KMS-11 (cell line): ENCODE measurements at regions not wholly inside any gene's neighbourhood (a gene's known extent, or its start where the extent isn't known, plus 50 kb on each side); places are given as distances from the start of the nearest gene placed in this dataset.
"Not testable (repeated sequence)": the region's sequence is repeated elsewhere in the genome, so short reads cannot be mapped to it uniquely, and the experiment has no call there.

ENCODE experiments used
- H2AFZ ChIP-seq: fragments of 200-600 bp; sonication (generic); 2 replicates; pipeline ENCODE4 v1.6.1; 2016; ENCODE audit warnings: antibody characterized with exemption, mixed run types, low read depth
- H3K27ac ChIP-seq: fragments of 200-600 bp; sonication (generic); 2 replicates; pipeline ENCODE4 v1.6.1; 2016; ENCODE audit warnings: mild to moderate bottlenecking, mixed run types
- H3K27me3 ChIP-seq: fragments of 200-600 bp; sonication (generic); 2 replicates; pipeline ENCODE4 v1.6.1; 2017; ENCODE audit warnings: mild to moderate bottlenecking, low read depth, mixed run types, moderate library complexity; ENCODE audit not compliant: insufficient read depth
- H3K36me3 ChIP-seq: fragments of 200-600 bp; sonication (generic); 2 replicates; pipeline ENCODE4 v1.6.1; 2017; ENCODE audit warnings: mild to moderate bottlenecking, mixed run types; ENCODE audit not compliant: insufficient read depth
- H3K4me1 ChIP-seq: fragments of 200-600 bp; sonication (generic); 2 replicates; pipeline ENCODE4 v1.6.1; 2016; ENCODE audit warnings: mild to moderate bottlenecking, low read depth, mixed run types; ENCODE audit not compliant: poor library complexity, severe bottlenecking
- H3K4me2 ChIP-seq: fragments of 200-600 bp; sonication (generic); 2 replicates; pipeline ENCODE4 v1.7.0; 2016; ENCODE audit warnings: mild to moderate bottlenecking, mixed run types
- H3K4me3 ChIP-seq: fragments of 200-600 bp; sonication (generic); IDR thresholded peaks from 2 replicates; pipeline ENCODE4 v1.6.1; 2017; ENCODE audit warnings: low read depth, low read length, mixed read lengths; ENCODE audit not compliant: insufficient read depth
- H3K79me2 ChIP-seq: fragments of 200-600 bp; sonication (generic); 2 replicates; pipeline ENCODE4 v1.6.1; 2016; ENCODE audit warnings: low read depth, mixed run types; ENCODE audit not compliant: insufficient read depth
- H3K9ac ChIP-seq: fragments of 200-600 bp; sonication (generic); 2 replicates; pipeline ENCODE4 v1.6.1; 2016; ENCODE audit warnings: mild to moderate bottlenecking, mixed run types
- H4K20me1 ChIP-seq: fragments of 200-600 bp; sonication (generic); 2 replicates; pipeline ENCODE4 v1.6.1; 2016; ENCODE audit warnings: mild to moderate bottlenecking, mixed run types; ENCODE audit not compliant: insufficient read depth
- CTCF ChIP-seq: fragments of 200-600 bp; sonication (generic); conservative IDR thresholded peaks from 2 replicates; pipeline ENCODE4 v1.6.1; 2017; ENCODE audit warnings: low read depth, mild to moderate bottlenecking, antibody characterized with exemption, low read length, moderate library complexity, mixed read lengths

DNA sequence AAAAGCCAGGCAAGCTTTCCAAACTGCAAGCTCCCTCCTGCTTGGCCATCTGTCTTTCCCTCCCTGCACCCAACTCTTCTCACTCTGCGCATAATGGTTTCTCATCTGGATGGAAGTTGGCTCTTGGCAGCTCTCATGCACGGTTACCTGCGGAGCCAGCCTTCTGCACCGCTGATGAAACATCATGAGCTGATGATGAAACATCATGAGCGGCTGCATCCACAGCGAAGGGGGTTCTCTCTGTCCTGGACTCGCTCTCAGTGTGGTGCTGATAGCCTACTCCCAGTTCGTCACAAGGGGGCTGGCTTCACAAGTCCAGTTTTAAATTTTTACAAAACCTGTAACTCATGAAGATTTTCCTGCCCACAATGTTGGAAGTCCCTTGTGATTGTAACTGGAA is 457.5 kb downstream of the ACTR3B start:
- Histone ChIP-seq H3K27ac (no peak overlapping the region), H4K20me1 (no peaks in the 10 kb centered on the region), H3K9ac (no peak overlapping the region), H2AFZ (no peak overlapping the region), H3K36me3 (no peaks in the 10 kb centered on the region), H3K4me3 (no peak overlapping the region), H3K27me3 (no peaks in the 10 kb centered on the region), H3K79me2 (no peaks in the 10 kb centered on the region), H3K4me2 (no peak overlapping the region), H3K4me1 (no peaks in the 10 kb centered on the region)
- no peak for TF ChIP-seq CTCF

DNA sequence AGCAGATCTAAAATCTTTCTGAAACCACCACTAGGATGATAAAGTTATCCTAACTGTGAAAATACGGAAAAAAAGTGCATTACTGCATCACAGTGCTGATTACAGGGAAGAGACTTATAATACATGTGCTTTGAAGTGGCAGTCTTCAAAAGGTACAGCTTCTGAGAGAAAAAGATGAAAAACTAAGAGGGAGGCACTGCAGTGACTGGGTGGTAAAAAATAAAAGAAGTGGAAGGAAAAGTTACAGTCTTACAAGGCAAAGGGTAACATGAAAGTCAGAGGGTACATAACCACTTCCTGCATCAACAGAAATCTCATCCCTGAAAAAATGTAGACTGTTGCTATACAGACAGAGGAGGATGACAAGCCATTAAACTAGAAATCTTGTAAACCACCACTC is 465.3 kb downstream of the ACTR3B start:
- TF ChIP-seq CTCF = no peak
- H3K9ac ChIP-seq = no peak overlapping the region
- H3K27me3 ChIP-seq = no peaks in the 10 kb centered on the region
- no peaks in the 10 kb centered on the region for H4K20me1 ChIP-seq
- H3K27ac ChIP-seq = no peak overlapping the region
- no peaks in the 10 kb centered on the region for H3K4me1 ChIP-seq
- no peak overlapping the region for H3K4me2 ChIP-seq
- H3K4me3 ChIP-seq = no peak overlapping the region
- no peak overlapping the region for H2AFZ ChIP-seq
- no peaks in the 10 kb centered on the region for H3K36me3 ChIP-seq
- no peaks in the 10 kb centered on the region for H3K79me2 ChIP-seq

DNA sequence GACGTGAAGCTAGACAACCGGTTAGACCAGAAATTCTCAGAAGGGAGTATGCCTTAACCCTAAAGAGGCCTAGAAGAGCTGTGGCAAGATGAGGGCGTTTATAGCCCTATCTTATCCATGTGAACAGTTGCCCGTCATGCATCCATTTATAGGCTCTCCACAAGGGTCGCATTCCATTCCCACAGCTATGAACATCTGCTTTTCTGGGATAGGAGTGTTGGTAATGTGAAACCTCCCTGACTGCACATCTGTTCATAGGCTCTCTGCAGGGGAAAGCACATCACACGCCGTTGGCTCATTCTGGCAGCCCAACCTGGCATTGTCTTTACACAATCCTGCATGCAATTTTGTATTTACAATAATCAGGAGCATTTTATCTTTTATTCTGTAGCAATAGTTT is 485.6 kb downstream of the ACTR3B start:
- not testable (repeated sequence) for H3K9ac ChIP-seq, H3K4me2 ChIP-seq, H3K79me2 ChIP-seq, H2AFZ ChIP-seq, H4K20me1 ChIP-seq, H3K4me1 ChIP-seq, H3K36me3 ChIP-seq, H3K27me3 ChIP-seq, H3K4me3 ChIP-seq, H3K27ac ChIP-seq

DNA sequence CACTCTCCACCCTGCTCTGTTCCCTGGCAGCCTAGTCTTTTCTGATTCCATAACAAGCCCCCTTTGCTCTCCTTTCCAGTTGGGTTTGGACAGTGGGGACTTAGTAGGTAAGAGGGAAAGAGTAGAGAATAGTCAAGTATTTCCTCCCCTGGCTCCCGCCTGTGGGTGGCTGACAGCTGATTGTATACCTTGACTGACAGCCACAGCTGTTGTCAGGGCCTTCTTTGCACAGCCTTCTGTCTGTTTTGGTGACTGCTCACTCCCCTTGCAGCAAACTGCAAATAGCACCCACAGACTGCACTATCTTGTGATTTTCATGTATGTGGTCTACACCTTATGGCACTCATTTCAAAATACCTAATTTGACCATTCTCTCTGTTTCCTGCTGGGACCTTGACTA is 486.3 kb downstream of the ACTR3B start:
- no peak for TF ChIP-seq CTCF
- H3K4me2 ChIP-seq = no peak overlapping the region
- no peaks in the 10 kb centered on the region for H3K4me1 ChIP-seq
- H3K27ac ChIP-seq = no peak overlapping the region
- H3K79me2 ChIP-seq = no peaks in the 10 kb centered on the region
- no peak overlapping the region for H2AFZ ChIP-seq
- H3K4me3 ChIP-seq = no peak overlapping the region
- no peaks in the 10 kb centered on the region for H3K36me3 ChIP-seq
- no peaks in the 10 kb centered on the region for H4K20me1 ChIP-seq
- no peak overlapping the region for H3K9ac ChIP-seq
- no peaks in the 10 kb centered on the region for H3K27me3 ChIP-seq

DNA sequence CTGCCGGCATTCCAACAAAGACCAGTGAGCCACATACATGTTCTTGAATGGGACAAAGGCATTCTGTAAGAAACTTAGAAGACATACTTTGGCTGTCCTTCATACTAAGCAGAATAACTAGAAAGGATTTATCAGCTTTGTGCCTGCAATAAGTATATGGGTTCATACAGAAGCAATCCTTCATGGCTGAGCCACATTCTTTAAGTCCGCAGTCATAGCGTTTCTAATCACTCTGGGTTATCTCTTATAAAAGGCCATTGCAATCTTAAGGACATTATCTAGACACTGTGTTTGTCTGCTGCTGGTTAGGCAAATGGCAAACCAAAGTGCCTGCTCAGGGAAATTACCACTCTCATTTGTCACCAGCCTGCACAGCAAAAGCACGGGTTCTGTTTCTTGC is 488.4 kb downstream of the ACTR3B start:
- no peak overlapping the region for H3K4me2 ChIP-seq
- no peak for TF ChIP-seq CTCF
- no peak overlapping the region for H3K9ac ChIP-seq
- H4K20me1 ChIP-seq = no peaks in the 10 kb centered on the region
- no peaks in the 10 kb centered on the region for H3K4me1 ChIP-seq
- H3K79me2 ChIP-seq = no peaks in the 10 kb centered on the region
- H2AFZ ChIP-seq = no peak overlapping the region
- H3K27ac ChIP-seq = no peak overlapping the region
- H3K4me3 ChIP-seq = no peak overlapping the region
- no peaks in the 10 kb centered on the region for H3K27me3 ChIP-seq
- H3K36me3 ChIP-seq = no peaks in the 10 kb centered on the region
